ENCODE measurements at regions not wholly inside any gene's neighbourhood (a gene's known extent, or its start where the extent isn't known, plus 50 kb on each side); places are given as distances from the start of the nearest gene placed in this dataset.
"Not testable (repeated sequence)": the region's sequence is repeated elsewhere in the genome, so short reads cannot be mapped to it uniquely, and the experiment has no call there.

- DNase-seq (ENCODE audit: low read depth in 2 of 2): no peak
Measured at GRCh38 chr3:106981392-106981791, 395.8 kb upstream of the CCDC54 start.

GRCh38 chr3:106985721-106986120, 391.5 kb upstream of the CCDC54 start:
- no peak for DNase-seq (ENCODE audit: low read depth in 2 of 2)

- DNase-seq (ENCODE audit: low read depth in 2 of 2): not testable (repeated sequence)
Measured at GRCh38 chr3:106998841-106999682, 378.2 kb upstream of the CCDC54 start.

GRCh38 chr3:107001635-107002034, 375.6 kb upstream of the CCDC54 start:
- no peak for DNase-seq (ENCODE audit: low read depth in 2 of 2)

GRCh38 chr3:107005352-107005751, 371.9 kb upstream of the CCDC54 start:
- DNase-seq (ENCODE audit: low read depth in 2 of 2): not testable (repeated sequence)

- no peak for DNase-seq (ENCODE audit: low read depth in 2 of 2)
Measured at GRCh38 chr3:107008213-107008612, 369.0 kb upstream of the CCDC54 start.

- DNase-seq (ENCODE audit: low read depth in 2 of 2): no peak
Measured at GRCh38 chr3:107013641-107014040, 363.6 kb upstream of the CCDC54 start.

GRCh38 chr3:107024551-107025026, 352.6 kb upstream of the CCDC54 start:
- DNase-seq (ENCODE audit: low read depth in 2 of 2): no peak

- DNase-seq (ENCODE audit: low read depth in 2 of 2): no peak
Measured at GRCh38 chr3:107025961-107026360, 351.3 kb upstream of the CCDC54 start.

GRCh38 chr3:107028086-107028485, 349.2 kb upstream of the CCDC54 start:
- DNase-seq (ENCODE audit: low read depth in 2 of 2): no peak

GRCh38 chr3:107028626-107029025, 348.6 kb upstream of the CCDC54 start:
- no peak for DNase-seq (ENCODE audit: low read depth in 2 of 2)

GRCh38 chr3:107032111-107032510, 345.1 kb upstream of the CCDC54 start:
- no peak for DNase-seq (ENCODE audit: low read depth in 2 of 2)

GRCh38 chr3:107034142-107034541, 343.1 kb upstream of the CCDC54 start:
- DNase-seq (ENCODE audit: low read depth in 2 of 2): no peak

GRCh38 chr3:107035176-107035575, 342.1 kb upstream of the CCDC54 start:
- DNase-seq (ENCODE audit: low read depth in 2 of 2): no peak

GRCh38 chr3:107044677-107045076, 332.6 kb upstream of the CCDC54 start:
- no peak for DNase-seq (ENCODE audit: low read depth in 2 of 2)

- DNase-seq (ENCODE audit: low read depth in 2 of 2): no peak
Measured at GRCh38 chr3:107045791-107046190, 331.4 kb upstream of the CCDC54 start.

- DNase-seq (ENCODE audit: low read depth in 2 of 2): no peak
Measured at GRCh38 chr3:107055181-107055942, 321.9 kb upstream of the CCDC54 start.

GRCh38 chr3:107061466-107061865, 315.8 kb upstream of the CCDC54 start:
- no peak for DNase-seq (ENCODE audit: low read depth in 2 of 2)

- DNase-seq (ENCODE audit: low read depth in 2 of 2): no peak
Measured at GRCh38 chr3:107062310-107062709, 314.9 kb upstream of the CCDC54 start.

- DNase-seq (ENCODE audit: low read depth in 2 of 2): no peak
Measured at GRCh38 chr3:107062787-107063186, 314.5 kb upstream of the CCDC54 start.

- DNase-seq (ENCODE audit: low read depth in 2 of 2): no peak
Measured at GRCh38 chr3:107063351-107063750, 313.9 kb upstream of the CCDC54 start.

- peak; percentile 27 to 58 for DNase-seq (ENCODE audit: low read depth in 2 of 2)
Measured at GRCh38 chr3:107064405-107065060, 312.7 kb upstream of the CCDC54 start.

Measured in stimulated activated CD4-positive, alpha-beta T cell treated with anti-CD3 and anti-CD28 coated beads, Interleukin-12 subunit alpha, Interleukin-12 subunit beta, amount 100 ng/mL, for 24 hours (primary cell).